ENCODE measurements at regions not wholly inside any gene's neighbourhood (a gene's known extent, or its start where the extent isn't known, plus 50 kb on each side); places are given as distances from the start of the nearest gene placed in this dataset.
"Not testable (repeated sequence)": the region's sequence is repeated elsewhere in the genome, so short reads cannot be mapped to it uniquely, and the experiment has no call there.

- DNase-seq = no peak
Measured at GRCh38 chr5:142402752-142403318, 78.0 kb upstream of the SPRY4 start.

GRCh38 chr5:142400415-142400814, 75.6 kb upstream of the SPRY4 start:
- DNase-seq = no peak

DNA sequence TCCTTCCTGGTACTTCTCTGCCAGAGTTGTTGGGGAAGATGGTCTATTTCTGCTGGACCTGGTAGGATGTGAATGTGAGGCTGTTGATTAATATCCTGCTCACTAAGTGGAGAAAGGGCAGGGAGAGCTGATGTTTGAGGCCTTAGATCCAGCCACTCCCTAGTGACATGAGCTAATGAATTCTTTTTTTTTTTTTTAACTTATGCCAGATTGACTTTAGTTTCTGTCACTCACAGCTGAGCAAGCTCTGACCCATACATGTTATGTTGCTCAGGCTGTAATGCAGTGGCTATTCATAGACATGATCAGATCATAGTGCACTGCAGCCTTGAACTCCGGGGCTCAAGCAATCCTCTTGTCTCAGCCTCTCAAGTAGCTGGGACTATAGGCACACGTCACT, 75.1 kb upstream of the SPRY4 start:
- DNase-seq = no peak

DNA sequence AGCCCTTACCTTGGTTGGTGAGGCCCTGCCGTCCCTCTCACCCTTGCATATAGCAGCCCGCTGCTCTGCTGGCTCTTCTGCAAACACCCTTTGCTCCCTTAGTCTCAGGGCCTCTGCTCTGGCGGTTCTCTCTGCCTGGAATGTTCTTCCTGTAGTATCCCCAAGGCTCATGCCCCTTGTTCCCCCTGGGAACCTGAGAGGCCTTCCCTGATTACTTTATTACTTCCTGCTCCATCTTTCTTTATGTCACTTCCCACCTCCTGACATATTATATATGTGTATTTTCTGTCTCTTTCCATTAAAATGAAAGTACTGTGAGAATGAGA, 73.9 kb upstream of the SPRY4 start:
- DNase-seq = no peak

DNA sequence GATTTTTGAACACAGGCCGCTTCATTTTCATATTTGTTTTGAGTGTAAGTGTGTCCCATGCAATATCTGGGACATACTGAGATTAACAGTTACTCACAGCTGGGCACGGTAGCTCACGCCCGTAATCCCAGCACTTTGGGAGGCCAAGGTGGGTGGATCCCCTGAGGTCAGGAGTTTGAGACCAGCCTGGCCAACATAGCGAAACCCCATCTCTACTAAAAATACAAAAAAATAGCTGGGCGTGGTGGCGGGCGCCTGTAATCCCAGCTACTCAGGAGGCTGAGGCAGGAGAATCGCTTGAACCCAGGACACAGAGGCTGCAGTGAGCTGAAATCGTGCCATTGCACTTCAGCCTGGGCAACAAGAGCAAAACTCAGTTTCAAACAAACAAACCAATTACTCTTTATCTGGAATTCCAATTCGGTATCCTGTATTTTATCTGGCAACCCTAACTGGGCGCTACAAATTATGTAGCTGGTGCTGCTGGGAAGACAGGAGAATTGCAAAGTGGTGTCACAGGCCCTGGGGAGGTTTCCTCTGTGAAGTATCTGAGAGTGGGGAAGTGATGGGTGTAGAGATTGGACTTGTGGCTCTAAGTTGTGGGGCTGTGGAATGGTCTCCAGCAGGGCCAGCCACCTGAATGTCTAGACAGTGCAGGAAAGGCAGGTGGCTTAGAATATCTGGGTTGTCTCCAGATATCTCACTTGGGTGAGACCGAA, 73.3 kb upstream of the SPRY4 start:
- not testable (repeated sequence) for DNase-seq

GRCh38 chr5:142397178-142397577, 72.4 kb upstream of the SPRY4 start:
- no peak for DNase-seq

- no peak for DNase-seq
Measured at GRCh38 chr5:142396436-142397038, 71.7 kb upstream of the SPRY4 start.

DNA sequence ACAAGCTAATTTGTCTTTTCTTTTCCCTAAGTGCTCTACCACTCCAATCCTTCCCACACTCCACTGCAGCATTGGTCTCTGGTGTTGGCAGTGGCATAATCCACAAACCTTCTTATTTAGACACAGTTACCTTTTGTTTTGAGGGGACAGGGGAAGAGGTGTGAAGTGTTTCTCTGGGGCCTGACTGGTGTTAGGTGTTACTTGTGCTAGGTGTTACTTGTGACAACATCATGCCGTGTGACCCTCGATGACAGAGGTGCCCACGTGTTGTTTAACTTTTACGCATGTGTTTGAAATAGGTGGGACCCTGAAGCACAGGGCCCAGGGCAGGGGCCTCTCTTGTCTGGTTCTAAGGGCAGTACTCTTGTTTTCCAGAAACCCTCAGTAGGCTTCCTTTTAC, 70.5 kb upstream of the SPRY4 start:
- no peak for DNase-seq

DNA sequence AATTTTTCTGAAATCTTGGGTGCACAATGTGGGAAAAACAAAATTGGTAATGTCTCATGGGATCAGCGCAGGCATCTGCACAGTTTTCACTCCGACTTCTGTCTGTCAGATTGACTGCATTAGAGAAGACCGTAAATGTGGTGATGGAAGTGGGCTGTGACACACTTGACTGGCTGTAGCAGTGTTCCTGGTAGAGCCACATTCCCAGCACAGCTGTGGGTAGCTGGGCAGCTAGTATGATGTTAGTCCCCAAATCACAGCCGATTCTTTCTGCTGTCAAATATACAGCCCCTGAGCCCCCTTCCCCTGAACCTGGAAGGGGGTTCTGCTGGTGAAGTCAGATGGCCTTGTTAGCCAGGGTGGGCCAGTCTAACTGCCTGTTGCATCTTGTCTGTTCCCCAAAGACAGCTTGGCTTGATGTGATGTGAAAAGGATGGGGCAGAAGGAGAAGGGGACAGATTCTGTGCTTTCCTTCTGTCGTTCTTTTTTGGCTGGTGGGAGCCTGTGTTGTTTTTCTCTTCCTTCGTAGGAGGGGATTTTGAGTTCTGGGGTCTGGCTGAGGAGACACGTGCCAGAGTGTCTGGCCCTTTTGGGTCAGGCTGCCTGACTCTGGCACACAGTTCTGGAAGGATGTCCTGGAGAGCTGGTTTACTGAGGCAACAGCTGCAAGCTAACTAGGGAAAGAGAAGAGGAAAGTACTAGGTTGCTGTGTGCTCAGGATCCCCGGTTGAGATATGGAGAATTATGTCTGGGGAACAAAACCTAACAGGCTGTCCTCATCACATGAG, 66.4 kb upstream of the SPRY4 start:
- no peak for DNase-seq

- no peak for DNase-seq
Measured at GRCh38 chr5:142390334-142390733, 65.5 kb upstream of the SPRY4 start.

DNA sequence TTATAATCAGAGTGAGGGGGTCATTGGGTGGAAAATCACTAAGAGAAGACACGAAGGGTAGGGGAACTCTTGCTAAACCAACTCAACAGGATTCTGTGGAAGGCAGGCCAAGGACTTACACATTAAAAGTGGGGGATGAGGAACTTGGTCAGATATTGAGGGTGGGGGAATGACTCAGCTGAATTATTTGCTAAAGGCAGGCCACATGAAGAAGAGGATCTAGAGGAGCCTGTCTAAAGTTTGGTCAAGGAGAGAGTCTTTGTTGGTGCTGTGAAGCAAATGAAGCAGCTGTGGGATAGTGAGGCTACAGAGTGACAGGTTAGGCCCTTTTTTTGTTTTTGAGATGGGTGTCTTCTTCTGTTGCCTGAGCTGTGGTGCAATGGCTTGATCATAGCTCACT, 63.9 kb upstream of the SPRY4 start:
- DNase-seq = peak; percentile 70

DNA sequence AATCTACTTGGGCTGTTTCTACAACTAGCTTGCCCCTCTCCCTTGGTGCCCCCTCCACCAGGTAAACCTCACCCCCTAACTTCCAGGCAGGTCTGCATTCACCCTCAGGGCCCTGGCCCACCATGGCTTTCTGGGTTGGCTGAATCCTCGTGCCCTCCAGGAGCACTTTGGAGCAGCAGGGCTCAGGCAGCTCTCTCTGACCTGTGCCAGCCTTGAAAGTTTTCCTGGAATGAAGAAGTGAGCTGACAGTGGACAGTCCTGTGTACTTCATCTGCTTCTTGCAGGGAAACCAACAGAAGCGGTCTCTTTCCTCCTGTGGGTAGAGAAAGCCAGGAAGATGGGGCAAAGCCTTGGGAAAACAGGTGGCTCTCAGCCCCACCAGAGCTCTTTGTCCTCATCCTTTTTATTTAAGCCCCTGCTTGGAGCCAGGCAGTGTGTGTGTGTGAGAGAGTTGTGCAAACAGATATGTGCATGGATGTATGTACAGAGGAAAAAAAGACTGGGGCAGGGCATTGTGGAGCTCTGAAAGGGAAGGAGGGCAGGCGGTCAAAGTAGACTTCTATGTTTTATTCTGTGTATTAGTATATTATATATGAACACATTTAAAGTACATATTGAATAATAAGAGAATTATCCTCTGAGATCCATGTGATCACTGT, 62.3 kb upstream of the SPRY4 start:
- DNase-seq = no peak

DNA sequence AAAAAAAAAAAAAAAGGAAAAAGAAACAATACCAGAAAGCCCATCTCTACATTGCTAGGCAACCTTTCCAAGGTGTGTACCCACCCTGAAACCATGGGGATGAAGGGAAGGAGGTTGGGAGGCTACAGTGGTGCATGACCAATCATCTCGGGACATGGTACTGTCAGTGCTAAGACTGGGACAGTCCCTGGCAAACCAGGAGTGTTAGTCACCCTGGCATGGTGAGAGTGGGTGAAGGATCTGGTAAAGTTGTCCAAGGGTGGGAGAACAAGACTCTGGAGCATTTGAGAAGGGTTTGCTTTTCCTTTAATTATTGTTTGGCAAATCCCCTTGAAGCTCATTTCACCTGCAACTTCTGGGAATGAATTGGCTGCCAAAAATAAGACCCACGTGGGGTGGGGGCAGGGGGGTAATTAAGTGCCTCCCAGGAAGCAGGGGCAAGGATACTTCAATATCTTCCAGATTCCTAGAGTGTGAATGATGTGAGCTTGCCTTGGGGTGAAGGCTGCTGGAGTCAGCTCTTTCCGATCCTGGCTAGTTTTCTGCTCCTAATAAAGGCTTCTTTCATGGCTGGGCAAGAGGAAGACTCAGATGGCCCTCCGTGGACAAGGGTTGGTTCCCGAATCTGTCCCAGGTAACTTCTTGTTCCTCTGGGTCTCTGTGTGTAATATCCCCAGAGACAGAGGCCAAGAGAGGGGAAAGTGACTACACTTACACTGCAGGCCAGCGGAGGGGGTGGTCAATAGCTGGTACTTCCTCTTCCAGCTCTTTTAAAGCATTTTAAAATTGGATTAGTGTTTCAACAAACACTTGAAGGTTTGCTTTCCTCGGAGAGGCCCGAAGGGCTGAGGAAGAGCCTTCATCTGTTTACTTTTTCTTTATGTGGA, 61.6 kb upstream of the SPRY4 start:
- peak; percentile 28 for DNase-seq

GRCh38 chr5:142385194-142385593, 60.4 kb upstream of the SPRY4 start:
- DNase-seq = no peak

DNA sequence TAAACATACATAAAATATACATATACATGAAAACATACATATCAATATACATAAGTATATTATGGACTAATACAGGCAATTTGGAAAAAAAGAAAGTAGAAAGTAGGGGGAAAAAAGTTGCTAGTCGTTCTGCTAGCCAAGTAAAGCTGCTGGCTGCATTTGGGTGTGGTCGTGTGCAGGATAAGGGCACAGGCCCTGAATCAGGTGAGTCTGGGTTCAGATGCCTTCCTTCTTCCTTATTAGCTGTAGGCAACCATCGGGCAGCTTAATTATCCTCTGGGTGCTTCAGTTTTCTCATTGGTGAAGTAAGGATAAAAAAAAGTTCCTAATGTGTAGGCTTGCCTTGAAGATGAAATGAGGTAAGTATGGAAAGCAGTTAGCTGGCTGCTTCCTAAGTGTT, 59.2 kb upstream of the SPRY4 start:
- no peak for DNase-seq

DNA sequence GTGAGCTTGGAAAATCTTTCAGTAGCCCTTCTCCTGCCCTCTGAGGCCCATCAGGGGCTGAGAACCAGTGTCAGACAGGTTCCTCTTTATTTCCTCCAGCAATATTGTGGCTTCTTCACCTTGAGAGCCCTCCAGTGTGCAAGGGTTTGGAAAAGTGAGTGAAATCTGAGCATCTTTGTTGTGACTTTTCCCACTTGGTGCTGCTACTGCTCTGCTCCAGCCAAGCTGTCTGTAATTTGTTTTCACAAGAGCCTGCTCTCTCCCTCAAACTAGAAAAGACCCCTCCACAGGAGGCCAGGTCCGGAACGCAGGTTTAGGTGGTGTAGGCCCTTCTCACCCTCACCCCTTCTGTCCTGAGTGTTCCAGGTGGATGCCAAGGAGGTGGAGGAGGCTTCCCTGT, 57.4 kb upstream of the SPRY4 start:
- DNase-seq = no peak

DNA sequence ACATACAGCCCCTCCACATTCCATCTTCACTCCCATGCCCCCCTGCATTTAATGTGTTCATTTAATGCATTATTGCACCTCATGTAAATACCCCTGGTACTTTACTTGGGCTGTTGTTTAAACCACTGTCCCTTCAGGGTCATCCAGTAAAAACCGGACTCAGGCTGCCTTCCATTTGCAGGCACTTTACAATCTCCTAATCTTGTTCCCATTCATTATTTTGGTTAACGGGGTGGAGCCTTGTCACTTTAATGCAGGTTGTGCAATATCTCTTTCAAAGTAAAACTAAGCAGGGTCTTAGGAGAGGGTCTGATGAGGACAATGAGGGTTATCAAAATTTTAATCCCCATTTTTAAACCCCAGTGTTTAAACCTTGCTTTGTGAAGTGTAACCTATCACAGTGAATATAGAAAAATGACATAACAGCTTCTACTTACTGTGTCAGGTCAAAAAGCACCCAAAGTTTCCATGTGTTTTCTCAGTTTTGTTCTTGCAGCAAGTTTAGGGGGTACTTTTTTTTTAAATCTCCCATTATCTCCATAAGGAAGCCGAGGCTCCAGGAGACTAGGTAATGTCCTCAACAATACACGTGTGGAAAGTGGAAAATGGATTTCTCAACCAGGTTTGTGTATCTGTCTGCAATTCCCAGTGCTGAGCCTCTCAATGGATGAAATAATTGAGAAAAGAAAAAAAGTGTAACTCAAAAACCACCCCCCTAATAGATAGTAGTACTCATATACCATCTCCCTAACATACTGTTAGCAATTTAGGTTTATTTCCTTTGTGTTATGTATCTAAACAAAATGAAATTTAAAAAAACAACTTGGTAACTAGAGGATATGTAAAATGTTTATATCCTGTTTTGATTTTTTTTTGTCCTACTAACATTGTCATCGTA, 54.2 kb upstream of the SPRY4 start:
- DNase-seq = no peak

DNA sequence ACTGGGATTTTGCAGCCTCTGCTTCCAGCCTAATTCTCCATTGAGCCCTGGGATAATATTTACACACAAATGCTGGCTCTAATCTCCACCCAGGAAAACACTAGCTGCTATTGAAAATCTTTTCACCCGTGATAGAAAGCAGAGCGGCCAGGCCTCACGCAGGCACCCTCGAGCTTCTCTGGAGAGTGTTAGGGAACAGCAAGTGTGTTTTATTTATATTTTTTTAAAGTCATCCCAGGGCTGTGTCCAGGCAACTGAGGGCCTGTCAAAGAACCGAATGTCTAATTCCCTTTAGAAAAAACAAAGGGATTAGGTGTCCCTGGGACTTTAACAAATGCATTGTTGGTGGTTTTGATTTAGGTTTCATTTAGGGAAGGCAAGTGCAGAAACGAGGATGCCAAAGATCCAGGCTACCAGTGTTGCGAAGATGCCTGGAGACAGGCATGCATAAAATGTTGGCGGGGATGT, 51.2 kb upstream of the SPRY4 start:
- DNase-seq = no peak
